Subcutaneous abdominal adipose tissue (tissue), 5 donors: ENCODE measurements at regions not wholly inside any gene's neighbourhood (a gene's known extent, or its start where the extent isn't known, plus 50 kb on each side); places are given as distances from the start of the nearest gene placed in this dataset.

ENCODE experiments used
- H3K27ac ChIP-seq: one replicate; pipeline ENCODE4 v1.7.0; 2013; ENCODE audit warnings: low read depth, mild to moderate bottlenecking, inconsistent platforms, low read length, moderate library complexity
- H3K27me3 ChIP-seq, 5 donors: one replicate each; pipeline ENCODE4 v1.7.0; 2013; ENCODE audit warnings: low read length in 5 of 5, inconsistent platforms in 1 of 5; ENCODE audit not compliant: control insufficient read depth in 5 of 5, insufficient read depth in 4 of 5
- H3K36me3 ChIP-seq, 5 donors: one replicate each; pipeline ENCODE4 v1.7.0; 2013; ENCODE audit warnings: low read length in 5 of 5; ENCODE audit not compliant: control insufficient read depth in 5 of 5, insufficient read depth in 5 of 5
- H3K4me1 ChIP-seq, 5 donors: one replicate each; pipeline ENCODE4 v1.7.0; 2013; ENCODE audit warnings: low read length in 5 of 5, mild to moderate bottlenecking in 3 of 5, moderate library complexity in 1 of 5; ENCODE audit not compliant: control insufficient read depth in 5 of 5, insufficient read depth in 5 of 5
- H3K4me3 ChIP-seq, 5 donors: one replicate each; pipeline ENCODE4 v1.7.0; 2013; ENCODE audit warnings: low read length in 5 of 5, low read depth in 1 of 5
- H3K9ac ChIP-seq, 5 donors: one replicate each; pipeline ENCODE4 v1.7.0; 2013; ENCODE audit warnings: low read length in 5 of 5, mild to moderate bottlenecking in 4 of 5, moderate library complexity in 3 of 5
- H3K9me3 ChIP-seq, 5 donors: one replicate each; pipeline ENCODE4 v1.7.0; 2013; ENCODE audit warnings: low read length in 5 of 5; ENCODE audit not compliant: control insufficient read depth in 5 of 5
- donor health status: healthy.
- donor health status: healthy.
- donor health status: healthy.
- donor health status: healthy.
- donor health status: healthy.

- Histone ChIP-seq H3K9me3 (peaks cover 0 to 4% (median 0%) of the 10 kb centered on the region in 5 donors), H3K36me3 (no peaks in the 10 kb centered on the region), H3K27me3 (no peaks in the 10 kb centered on the region), H3K4me1 (no peaks in the 10 kb centered on the region), H3K9ac (no peak overlapping the region), H3K4me3 (no peak overlapping the region), H3K27ac (no peak overlapping the region)
Measured at GRCh38 chr9:26597542-26598149, 295.0 kb downstream of the CAAP1 start.

GRCh38 chr9:26579056-26579455, 313.5 kb downstream of the CAAP1 start:
- Histone ChIP-seq H3K9me3 (peaks cover 0 to 3% (median 0%) of the 10 kb centered on the region in 5 donors), H3K9ac (no peak overlapping the region)

GRCh38 chr9:26574898-26575440, 317.6 kb downstream of the CAAP1 start:
- Histone ChIP-seq H3K4me3 (no peak overlapping the region), H3K36me3 (no peaks in the 10 kb centered on the region), H3K27ac (no peak overlapping the region), H3K4me1 (no peaks in the 10 kb centered on the region), H3K27me3 (no peaks in the 10 kb centered on the region), H3K9ac (no peak overlapping the region), H3K9me3 (no peaks in the 10 kb centered on the region)

More at GRCh38 chr9:26579056-26579455, 313.5 kb downstream of the CAAP1 start:
- no peaks in the 10 kb centered on the region for H3K4me1 ChIP-seq
- H3K27ac ChIP-seq = no peak overlapping the region
- no peak overlapping the region for H3K4me3 ChIP-seq
- no peaks in the 10 kb centered on the region for H3K36me3 ChIP-seq
- no peaks in the 10 kb centered on the region for H3K27me3 ChIP-seq

- Histone ChIP-seq H3K36me3 (no peaks in the 10 kb centered on the region), H3K27ac (no peak overlapping the region), H3K4me1 (no peaks in the 10 kb centered on the region), H3K27me3 (no peaks in the 10 kb centered on the region), H3K9ac (no peak overlapping the region), H3K4me3 (no peak overlapping the region), H3K9me3 (no peaks in the 10 kb centered on the region)
Measured at GRCh38 chr9:26574256-26574655, 318.3 kb downstream of the CAAP1 start.

GRCh38 chr9:26567976-26568375, 324.6 kb downstream of the CAAP1 start:
- no peaks in the 10 kb centered on the region for H3K36me3 ChIP-seq
- H3K4me1 ChIP-seq = no peaks in the 10 kb centered on the region
- no peaks in the 10 kb centered on the region for H3K9me3 ChIP-seq
- no peak overlapping the region for H3K27ac ChIP-seq
- no peak overlapping the region for H3K4me3 ChIP-seq
- no peak overlapping the region for H3K9ac ChIP-seq
- peaks cover 0 to 2% (median 0%) of the 10 kb centered on the region in 5 donors for H3K27me3 ChIP-seq

- Histone ChIP-seq H3K27ac (no peak overlapping the region), H3K9me3 (peaks cover 0 to under 1% (median 0%) of the 10 kb centered on the region in 5 donors), H3K9ac (no peak overlapping the region), H3K4me3 (no peak overlapping the region), H3K36me3 (no peaks in the 10 kb centered on the region), H3K4me1 (no peaks in the 10 kb centered on the region), H3K27me3 (peaks cover 0 to 2% (median 0%) of the 10 kb centered on the region in 5 donors)
Measured at GRCh38 chr9:26566141-26566540, 326.5 kb downstream of the CAAP1 start.

GRCh38 chr9:26565118-26565517, 327.5 kb downstream of the CAAP1 start:
- H3K4me1 ChIP-seq = no peaks in the 10 kb centered on the region

GRCh38 chr9:26562338-26562737, 330.3 kb downstream of the CAAP1 start:
- Histone ChIP-seq H3K36me3 (no peaks in the 10 kb centered on the region), H3K9ac (no peak overlapping the region), H3K9me3 (peaks cover 0 to 3% (median 0%) of the 10 kb centered on the region in 5 donors), H3K27ac (no peak overlapping the region), H3K27me3 (peaks cover 0 to 2% (median 0%) of the 10 kb centered on the region in 5 donors), H3K4me1 (no peaks in the 10 kb centered on the region), H3K4me3 (no peak overlapping the region)

More at GRCh38 chr9:26565118-26565517, 327.5 kb downstream of the CAAP1 start:
- H3K27ac ChIP-seq = no peak overlapping the region
- peaks cover 0 to 3% (median 0%) of the 10 kb centered on the region in 5 donors for H3K9me3 ChIP-seq
- no peak overlapping the region for H3K9ac ChIP-seq
- H3K27me3 ChIP-seq = peaks cover 0 to 2% (median 0%) of the 10 kb centered on the region in 5 donors
- no peak overlapping the region for H3K4me3 ChIP-seq
- no peaks in the 10 kb centered on the region for H3K36me3 ChIP-seq

GRCh38 chr9:26561928-26562327, 330.7 kb downstream of the CAAP1 start:
- H3K27ac ChIP-seq = no peak overlapping the region
- H3K9ac ChIP-seq = no peak overlapping the region
- peaks cover 0 to 2% (median 0%) of the 10 kb centered on the region in 5 donors for H3K27me3 ChIP-seq
- no peaks in the 10 kb centered on the region for H3K4me1 ChIP-seq
- no peak overlapping the region for H3K4me3 ChIP-seq
- H3K36me3 ChIP-seq = no peaks in the 10 kb centered on the region
- peaks cover 0 to 3% (median 0%) of the 10 kb centered on the region in 5 donors for H3K9me3 ChIP-seq

GRCh38 chr9:26559506-26559905, 333.1 kb downstream of the CAAP1 start:
- Histone ChIP-seq H3K27me3 (peaks cover 0 to 2% (median 0%) of the 10 kb centered on the region in 5 donors), H3K4me3 (no peak overlapping the region), H3K27ac (no peak overlapping the region)

More at GRCh38 chr9:26559506-26559905, 333.1 kb downstream of the CAAP1 start:
- Histone ChIP-seq H3K9ac (no peak overlapping the region), H3K9me3 (peaks cover 0 to 3% (median 0%) of the 10 kb centered on the region in 5 donors), H3K4me1 (no peaks in the 10 kb centered on the region), H3K36me3 (no peaks in the 10 kb centered on the region)
